PFSK-1 (cell line): ENCODE measurements at regions not wholly inside any gene's neighbourhood (a gene's known extent, or its start where the extent isn't known, plus 50 kb on each side); places are given as distances from the start of the nearest gene placed in this dataset.

Experiments
- FOXP2 ChIP-seq: optimal IDR thresholded peaks from 2 replicates; pipeline ENCODE3; 2011; ENCODE audit warnings: borderline replicate concordance, control low read depth, inconsistent platforms; ENCODE audit not compliant: insufficient read depth; ENCODE audit errors: extremely low read length, extremely low read depth
- POLR2AphosphoS5 ChIP-seq: IDR thresholded peaks from 2 replicates; pipeline ENCODE4 v1.6.1; 2012; ENCODE audit warnings: low read depth, mild to moderate bottlenecking, control low read depth, low read length, moderate library complexity
- SIN3A ChIP-seq: IDR thresholded peaks from 2 replicates; pipeline ENCODE4 v1.6.1; 2012; ENCODE audit warnings: mild to moderate bottlenecking, low read length, moderate library complexity, borderline replicate concordance; ENCODE audit not compliant: insufficient read depth
- TAF1 ChIP-seq: IDR thresholded peaks from 2 replicates; pipeline ENCODE4 v1.6.1; 2012; ENCODE audit warnings: low read length, control low read depth, borderline replicate concordance; ENCODE audit not compliant: insufficient read depth
- TF ChIP-seq, protein P1 (sequence below), 2 experiments: IDR thresholded peaks; 2 replicates each; pipeline versions ENCODE4 v1.6.1 to v1.8.0; 2011 to 2012; ENCODE audit warnings: low read depth in 2 of 2, low read length in 2 of 2, control low read depth in 1 of 2, inconsistent platforms in 1 of 2, mild to moderate bottlenecking in 1 of 2, moderate library complexity in 1 of 2; ENCODE audit not compliant: insufficient read depth in 1 of 2

DNA sequence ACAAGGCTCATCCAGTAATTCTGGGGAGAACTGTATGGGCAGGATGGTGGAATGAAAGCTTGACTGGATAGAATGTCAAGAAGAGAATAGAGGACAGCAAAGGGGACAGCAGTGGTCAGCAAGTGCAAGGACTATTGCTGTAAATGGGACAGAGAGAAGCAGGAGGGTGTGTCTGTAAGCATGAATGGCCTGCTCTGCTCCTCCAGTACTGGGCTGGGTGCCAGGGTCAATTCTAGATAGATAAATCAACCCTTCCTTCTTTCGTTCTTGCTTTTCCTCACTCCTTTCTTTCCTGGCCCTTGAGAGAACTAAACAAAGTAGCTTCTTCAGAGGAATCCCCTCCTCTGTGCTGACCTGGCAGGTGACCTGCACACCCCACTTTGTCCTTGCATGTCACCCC is 1019.2 kb downstream of the BCL11B start:
- TF ChIP-seq, protein P1, sequence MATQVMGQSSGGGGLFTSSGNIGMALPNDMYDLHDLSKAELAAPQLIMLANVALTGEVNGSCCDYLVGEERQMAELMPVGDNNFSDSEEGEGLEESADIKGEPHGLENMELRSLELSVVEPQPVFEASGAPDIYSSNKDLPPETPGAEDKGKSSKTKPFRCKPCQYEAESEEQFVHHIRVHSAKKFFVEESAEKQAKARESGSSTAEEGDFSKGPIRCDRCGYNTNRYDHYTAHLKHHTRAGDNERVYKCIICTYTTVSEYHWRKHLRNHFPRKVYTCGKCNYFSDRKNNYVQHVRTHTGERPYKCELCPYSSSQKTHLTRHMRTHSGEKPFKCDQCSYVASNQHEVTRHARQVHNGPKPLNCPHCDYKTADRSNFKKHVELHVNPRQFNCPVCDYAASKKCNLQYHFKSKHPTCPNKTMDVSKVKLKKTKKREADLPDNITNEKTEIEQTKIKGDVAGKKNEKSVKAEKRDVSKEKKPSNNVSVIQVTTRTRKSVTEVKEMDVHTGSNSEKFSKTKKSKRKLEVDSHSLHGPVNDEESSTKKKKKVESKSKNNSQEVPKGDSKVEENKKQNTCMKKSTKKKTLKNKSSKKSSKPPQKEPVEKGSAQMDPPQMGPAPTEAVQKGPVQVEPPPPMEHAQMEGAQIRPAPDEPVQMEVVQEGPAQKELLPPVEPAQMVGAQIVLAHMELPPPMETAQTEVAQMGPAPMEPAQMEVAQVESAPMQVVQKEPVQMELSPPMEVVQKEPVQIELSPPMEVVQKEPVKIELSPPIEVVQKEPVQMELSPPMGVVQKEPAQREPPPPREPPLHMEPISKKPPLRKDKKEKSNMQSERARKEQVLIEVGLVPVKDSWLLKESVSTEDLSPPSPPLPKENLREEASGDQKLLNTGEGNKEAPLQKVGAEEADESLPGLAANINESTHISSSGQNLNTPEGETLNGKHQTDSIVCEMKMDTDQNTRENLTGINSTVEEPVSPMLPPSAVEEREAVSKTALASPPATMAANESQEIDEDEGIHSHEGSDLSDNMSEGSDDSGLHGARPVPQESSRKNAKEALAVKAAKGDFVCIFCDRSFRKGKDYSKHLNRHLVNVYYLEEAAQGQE (IDR thresholded peaks at IDR 0.05; ENCODE audit: insufficient read depth in 1 of 2, low read depth in 2 of 2, low read length in 2 of 2): no peak
- TF ChIP-seq TAF1 (no peak), SIN3A (no peak), POLR2AphosphoS5 (no peak), FOXP2 (no peak)

DNA sequence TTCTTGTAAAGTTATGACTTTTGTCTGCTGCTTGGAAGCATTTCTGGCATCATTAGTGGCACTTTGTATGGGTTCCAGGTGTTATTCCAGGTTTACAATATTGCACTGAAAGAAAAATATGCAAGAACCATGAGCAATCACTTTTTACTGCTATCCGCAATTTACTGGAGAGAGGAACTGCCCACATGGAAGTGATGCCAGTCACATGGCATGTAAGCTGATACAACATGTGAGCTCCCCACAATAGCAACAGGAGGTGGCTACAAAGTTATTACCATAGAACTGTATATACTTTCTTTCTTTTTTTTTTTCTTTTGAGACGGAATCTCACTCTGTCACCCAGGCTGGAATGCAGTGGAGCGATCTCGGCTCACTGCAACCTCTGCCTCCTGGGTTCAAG is 1012.1 kb downstream of the BCL11B start:
- TF ChIP-seq TAF1: no peak
- TF ChIP-seq FOXP2: no peak
- TF ChIP-seq SIN3A: no peak
- TF ChIP-seq, protein P1 (IDR thresholded peaks at IDR 0.05; ENCODE audit: insufficient read depth in 1 of 2, low read depth in 2 of 2, low read length in 2 of 2): no peak
- no peak for TF ChIP-seq POLR2AphosphoS5

DNA sequence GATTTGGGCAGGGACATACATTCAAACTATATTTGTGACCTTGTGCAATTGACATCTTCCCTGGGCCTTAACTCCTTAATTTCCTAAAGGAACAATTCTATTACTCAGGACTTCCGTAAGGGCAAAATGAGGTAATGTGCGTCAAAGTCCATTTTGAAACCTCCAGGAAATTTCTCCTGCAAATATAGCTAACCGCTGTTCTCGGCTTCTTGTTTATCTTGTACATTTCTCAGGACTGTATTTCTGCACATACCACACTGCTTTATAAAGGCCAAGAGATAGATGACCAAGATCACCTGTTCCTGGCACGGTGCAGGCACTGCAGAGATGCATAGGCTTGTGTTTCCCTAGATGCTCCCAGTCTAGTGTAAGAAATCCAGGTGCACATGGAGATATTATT is 1009.4 kb downstream of the BCL11B start:
- no peak for TF ChIP-seq POLR2AphosphoS5
- TF ChIP-seq FOXP2: no peak
- TF ChIP-seq TAF1: no peak
- TF ChIP-seq, protein P1 (IDR thresholded peaks at IDR 0.05; ENCODE audit: insufficient read depth in 1 of 2, low read depth in 2 of 2, low read length in 2 of 2): no peak
- TF ChIP-seq SIN3A: no peak

DNA sequence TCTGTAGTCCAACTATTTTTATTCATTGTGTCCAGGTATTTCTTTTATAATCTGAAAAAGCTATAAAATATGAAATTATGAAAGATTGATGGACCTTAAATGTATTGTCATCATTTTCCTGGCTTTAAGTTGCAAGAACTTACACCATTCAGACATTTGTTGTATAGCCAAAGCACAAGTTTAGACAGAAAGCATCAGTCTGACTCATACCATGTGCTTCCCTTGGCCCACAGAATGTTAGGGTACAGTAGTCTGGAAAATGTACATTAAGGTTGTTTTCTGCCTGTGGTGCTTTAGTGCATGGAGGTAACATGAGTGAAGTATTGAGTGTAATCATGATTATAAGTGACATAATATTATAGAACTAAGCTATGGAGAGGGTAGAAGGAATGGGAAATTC is 1002.5 kb downstream of the BCL11B start:
- no peak for TF ChIP-seq POLR2AphosphoS5
- TF ChIP-seq FOXP2: no peak
- TF ChIP-seq TAF1: no peak
- TF ChIP-seq, protein P1 (IDR thresholded peaks at IDR 0.05; ENCODE audit: insufficient read depth in 1 of 2, low read depth in 2 of 2, low read length in 2 of 2): no peak
- no peak for TF ChIP-seq SIN3A

DNA sequence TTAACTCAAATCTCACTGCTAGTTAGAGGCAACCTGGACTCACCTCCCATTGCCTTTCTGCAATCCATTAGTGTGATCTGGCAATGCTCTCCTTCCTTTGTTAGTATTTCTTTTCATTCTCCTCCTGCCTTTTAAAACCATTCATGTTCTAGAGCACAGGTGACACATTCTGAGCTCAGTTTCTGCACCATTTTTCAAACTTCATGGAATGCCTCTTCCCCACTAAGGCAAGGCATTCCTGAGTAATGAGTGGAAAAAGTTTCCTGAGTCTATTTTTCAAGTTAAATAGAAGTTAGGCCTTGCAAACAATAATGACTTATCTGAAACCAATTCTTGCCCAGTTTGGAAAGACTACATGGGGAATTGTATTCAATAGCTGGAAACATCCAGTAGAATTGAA is 1001.8 kb downstream of the BCL11B start:
- TF ChIP-seq POLR2AphosphoS5: no peak
- TF ChIP-seq FOXP2: no peak
- no peak for TF ChIP-seq SIN3A
- TF ChIP-seq, protein P1 (IDR thresholded peaks at IDR 0.05; ENCODE audit: insufficient read depth in 1 of 2, low read depth in 2 of 2, low read length in 2 of 2): no peak
- TF ChIP-seq TAF1: no peak
